ENCODE measurements at regions not wholly inside any gene's neighbourhood (a gene's known extent, or its start where the extent isn't known, plus 50 kb on each side); places are given as distances from the start of the nearest gene placed in this dataset.
"Not testable (repeated sequence)": the region's sequence is repeated elsewhere in the genome, so short reads cannot be mapped to it uniquely, and the experiment has no call there.

GRCh38 chr2:59226362-59226761, 985.2 kb upstream of the FANCL start:
- not testable (repeated sequence) for TF ChIP-seq POLR2A, CTCF (IDR thresholded peaks at IDR 0.05)

Measured in Peyer's patch (tissue), 4 donors.